HG02938 (cell line): ENCODE measurements at regions not wholly inside any gene's neighbourhood (a gene's known extent, or its start where the extent isn't known, plus 50 kb on each side); places are given as distances from the start of the nearest gene placed in this dataset.

Experiments used
- ATAC-seq: cut with Tn5 transposase; IDR thresholded peaks from one replicate; pipeline ENCODE4 v1.9.1; 2021; ENCODE audit warnings: mild to moderate bottlenecking, moderate library complexity; ENCODE audit not compliant: unreplicated experiment

DNA sequence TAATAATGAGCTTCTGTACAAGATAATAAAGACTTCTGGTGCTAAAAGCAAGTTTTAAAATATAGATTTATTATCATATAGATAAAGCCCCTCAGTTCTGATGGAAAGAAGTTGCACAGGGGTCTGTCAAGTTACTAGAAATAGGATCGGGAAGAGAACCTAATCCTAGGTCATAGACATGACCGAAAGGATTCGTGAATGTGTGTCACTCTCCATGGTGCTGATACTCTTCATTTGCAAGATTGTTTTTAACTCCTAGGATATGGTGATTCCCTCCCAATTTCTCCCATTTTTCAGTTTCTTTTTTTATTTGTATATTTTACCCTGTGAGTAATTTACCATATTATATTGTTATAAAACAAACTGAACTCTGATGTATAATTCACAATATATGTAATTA lies 58.9 kb upstream of the CTNNA2 start:
- ATAC-seq, result no peak

DNA sequence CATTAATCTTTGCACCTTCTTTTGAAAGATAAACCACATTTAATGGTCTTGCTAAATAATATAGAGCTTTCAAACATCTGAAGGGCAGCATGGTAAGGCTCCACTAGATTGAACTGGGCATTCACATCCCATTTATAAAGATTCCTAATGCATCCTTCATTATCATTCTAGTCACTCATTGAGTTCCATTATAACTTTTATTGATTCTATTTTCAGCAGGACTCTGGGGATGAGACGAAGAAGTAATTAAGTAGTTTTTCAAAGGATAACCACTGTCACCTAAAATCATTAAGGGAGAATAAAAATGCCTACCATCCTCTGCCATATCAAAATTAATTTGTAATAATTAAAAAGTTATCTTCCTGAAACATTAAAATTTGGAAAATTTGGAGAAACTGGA lies 60.2 kb upstream of the CTNNA2 start:
- ATAC-seq, result no peak

GRCh38 chr2:79447463-79447862 lies 65.4 kb upstream of the CTNNA2 start:
- no peak for ATAC-seq

DNA sequence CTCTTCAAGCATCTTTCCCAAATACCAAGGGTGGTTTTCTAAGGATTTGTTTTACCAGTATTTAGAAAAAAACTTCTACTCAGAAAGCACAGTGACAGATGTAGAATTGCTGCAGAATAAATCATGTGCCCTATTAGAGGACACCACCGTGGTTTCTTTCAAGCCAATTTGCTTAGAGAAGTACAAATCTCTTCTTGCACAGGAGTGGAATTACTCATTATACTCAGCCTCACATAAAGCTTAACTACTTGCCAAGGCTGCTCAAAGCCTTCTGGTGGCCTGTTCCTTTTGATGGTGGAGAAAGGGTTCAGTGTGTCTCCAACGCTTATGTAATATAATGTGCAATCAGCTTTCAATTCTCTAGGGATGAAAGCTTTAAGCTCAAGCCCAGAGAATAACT lies 66.5 kb upstream of the CTNNA2 start:
- no peak for ATAC-seq

- no peak for ATAC-seq
Measured at GRCh38 chr2:79437433-79438267, 75.2 kb upstream of the CTNNA2 start.

- ATAC-seq, result no peak
Measured at GRCh38 chr2:79434362-79434761, 78.5 kb upstream of the CTNNA2 start.

GRCh38 chr2:79432731-79433146 lies 80.1 kb upstream of the CTNNA2 start:
- ATAC-seq, result no peak

GRCh38 chr2:79428745-79429144 lies 84.1 kb upstream of the CTNNA2 start:
- no peak for ATAC-seq

- no peak for ATAC-seq
Measured at GRCh38 chr2:79414690-79415089, 98.2 kb upstream of the CTNNA2 start.

- no peak for ATAC-seq
Measured at GRCh38 chr2:79394485-79394859, 118.4 kb upstream of the CTNNA2 start.

DNA sequence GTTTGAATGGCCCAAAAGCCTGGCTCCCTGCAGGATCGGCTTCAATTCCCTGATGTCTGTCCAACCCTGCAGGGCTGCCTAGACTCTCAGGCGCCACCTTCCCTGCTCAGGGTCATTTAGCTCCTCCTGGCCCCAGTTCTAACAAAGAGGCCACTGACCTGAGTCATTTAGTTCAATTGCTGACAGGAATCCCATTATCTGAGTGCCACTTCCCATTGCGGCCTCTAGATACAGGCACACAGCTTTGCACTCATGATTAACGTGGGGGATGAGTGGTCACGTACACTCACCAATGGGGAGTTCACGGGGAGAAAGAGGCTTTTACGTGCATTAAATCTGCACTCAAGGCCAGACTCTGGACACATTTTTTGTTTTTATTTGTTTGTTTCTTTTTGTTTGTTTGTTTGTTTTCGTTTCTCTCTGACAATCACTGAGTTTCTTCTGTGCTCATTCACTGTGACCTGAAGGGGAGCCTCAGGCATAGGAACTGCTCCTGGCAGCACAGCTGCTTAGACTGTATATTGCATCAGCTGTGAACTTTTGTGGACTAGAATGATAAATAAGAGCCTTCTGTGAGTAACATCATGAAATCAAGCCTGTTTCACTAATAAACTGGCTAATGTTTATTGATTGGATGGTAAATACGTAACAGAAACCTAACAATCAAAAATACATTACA lies 118.9 kb upstream of the CTNNA2 start:
- ATAC-seq, result no peak

DNA sequence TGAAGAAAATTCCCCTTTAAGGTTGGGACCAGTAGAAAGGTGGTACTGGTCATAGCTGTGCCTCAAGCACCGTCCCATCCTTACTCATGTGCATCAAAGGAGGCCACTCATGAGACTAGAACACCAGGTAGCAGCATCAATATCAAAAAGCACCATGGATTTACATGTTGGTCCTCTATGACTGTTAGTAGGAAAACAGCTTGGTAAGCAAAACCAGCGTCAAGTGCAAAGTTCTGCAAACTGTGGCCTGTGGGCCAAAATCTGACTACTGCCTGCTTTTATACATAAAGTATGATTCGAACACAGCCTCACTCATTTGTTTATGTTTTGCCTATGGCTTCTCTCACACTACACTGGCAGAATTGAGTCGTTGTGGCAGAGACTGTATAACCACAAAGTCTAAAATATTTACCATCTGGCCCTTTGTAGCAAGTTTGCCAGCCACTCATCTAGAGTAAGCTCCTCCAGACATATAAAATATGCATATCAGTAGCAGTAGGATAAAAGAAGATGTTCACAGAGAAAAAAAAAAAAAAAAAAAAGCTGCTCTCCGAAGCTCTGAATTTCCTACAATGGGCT lies 119.7 kb upstream of the CTNNA2 start:
- no peak for ATAC-seq

DNA sequence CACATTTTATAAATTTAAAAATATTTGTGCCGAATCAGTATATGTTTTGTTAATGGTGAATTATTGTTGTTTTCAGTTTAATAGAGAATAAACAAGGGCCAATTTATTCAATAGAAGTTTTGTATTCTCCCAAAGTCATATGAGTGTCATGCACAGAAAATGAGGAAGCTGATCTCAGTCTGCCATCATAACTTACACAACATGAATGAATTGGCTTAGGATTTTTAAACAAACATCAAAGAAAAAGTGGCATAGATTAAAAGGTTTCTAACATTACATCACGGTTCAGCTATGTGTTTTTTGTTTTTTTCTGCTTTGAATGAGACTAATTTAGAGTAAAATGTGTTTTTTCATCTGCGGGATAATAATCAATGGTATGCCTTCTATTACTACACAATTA lies 123.4 kb upstream of the CTNNA2 start:
- ATAC-seq, result no peak

DNA sequence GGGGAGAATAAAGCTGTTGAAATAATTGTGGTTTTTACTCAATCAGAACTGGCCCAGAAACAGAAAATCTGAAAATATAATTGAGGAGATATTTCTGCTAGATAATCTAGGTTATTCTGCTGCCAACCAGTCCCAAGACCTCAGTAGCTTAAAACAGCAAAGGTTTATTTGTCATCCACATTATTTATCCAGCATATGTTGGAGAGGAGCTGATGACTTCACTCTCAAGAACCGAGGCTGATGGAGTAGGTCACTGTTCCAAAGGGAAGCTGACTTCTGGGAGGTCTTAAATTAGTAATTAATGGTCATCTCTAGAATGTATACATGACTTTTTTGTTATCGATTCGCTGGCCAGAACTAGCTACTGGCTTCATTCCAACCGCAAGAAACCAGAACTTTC lies 124.8 kb upstream of the CTNNA2 start:
- no peak for ATAC-seq

DNA sequence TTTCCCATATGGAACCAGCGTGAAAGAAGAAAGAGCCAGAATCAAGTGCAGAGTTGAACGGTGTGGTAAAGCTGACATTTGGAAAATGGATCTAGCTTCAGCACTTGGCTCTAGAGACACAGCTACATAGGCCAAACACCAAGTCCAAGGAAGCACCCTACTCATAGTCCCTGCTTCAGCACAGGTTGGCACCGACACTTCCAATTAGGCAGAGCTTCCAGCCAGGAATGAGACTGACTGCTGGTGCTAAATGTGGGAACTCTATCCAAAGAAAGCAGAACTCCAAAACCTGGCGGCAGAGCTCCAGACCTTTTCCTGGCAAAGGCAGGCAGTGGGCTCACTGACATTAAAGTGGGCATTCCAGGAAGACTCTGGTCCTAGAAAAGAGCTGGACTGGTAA lies 125.4 kb upstream of the CTNNA2 start:
- ATAC-seq, result no peak

DNA sequence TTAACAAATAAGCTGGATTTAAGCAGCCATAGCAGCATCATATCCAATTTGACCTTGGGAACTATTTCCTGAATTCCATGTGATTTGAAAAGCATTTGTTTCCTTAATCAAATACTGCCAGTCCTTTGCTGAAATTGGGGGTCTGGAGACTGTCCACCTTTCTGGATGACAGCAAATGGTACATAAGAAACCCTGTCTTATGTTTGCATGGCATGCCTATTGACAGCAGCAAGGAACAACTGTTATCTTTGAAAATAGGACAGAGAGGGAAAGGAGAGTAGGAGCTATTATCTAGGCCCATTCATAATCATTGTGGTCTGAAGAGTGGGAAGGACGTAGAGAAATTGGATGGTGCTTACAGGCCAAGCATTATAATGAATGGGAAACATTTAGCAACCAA lies 129.2 kb upstream of the CTNNA2 start:
- ATAC-seq, result no peak

DNA sequence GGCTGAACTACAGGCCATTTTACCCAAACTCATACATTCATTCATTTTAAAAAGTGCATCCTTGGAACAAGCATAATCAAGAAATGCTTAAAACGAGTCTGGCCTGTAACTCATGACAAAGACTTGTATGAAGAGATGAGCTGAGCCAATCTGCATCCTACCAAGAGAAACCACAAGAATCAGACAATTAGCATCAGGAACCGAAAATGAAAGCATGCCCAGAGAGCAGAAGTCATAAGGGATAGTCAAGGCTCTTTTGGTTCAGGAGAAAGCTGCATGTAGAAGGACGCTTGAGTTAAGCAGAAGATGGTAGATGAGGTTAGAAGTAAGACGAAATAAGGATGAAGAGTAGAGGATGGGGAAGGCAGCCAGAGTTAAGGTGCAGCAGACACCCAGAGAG lies 137.0 kb upstream of the CTNNA2 start:
- no peak for ATAC-seq

DNA sequence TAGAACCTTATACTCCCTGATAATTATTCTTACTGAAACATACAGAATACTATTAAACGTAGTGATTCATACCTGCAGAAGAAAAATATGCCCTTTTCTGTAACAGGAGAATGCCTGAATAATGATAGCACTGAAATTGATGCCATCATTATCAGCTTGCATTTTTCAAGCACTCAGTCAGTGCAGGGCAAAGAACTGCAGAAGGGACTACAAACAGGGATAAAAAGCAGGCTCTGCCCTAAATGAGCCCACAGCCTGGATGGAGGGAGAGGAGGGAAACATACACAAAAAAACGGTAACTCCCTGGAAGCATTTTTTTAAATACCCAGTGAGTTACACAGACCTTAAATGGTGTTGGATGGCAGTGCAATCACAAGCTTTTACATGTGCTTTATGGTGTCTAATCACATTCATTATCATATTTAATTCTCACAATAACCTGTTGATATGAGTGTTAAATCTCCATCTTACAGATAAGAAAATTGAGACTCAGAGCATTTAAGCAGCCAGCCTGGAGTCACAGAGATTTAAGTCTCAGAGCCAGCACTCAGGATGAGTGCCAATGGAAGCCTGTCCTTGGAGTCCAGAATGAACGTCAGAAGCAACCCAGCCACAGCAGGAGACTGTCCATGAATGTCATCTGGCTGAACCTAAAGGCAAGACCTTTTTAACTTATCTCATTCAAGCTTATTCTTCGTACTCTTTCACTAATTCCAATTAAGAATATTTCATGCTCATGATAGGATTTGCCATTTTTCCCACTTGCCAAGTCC lies 139.3 kb upstream of the CTNNA2 start:
- ATAC-seq, result no peak

DNA sequence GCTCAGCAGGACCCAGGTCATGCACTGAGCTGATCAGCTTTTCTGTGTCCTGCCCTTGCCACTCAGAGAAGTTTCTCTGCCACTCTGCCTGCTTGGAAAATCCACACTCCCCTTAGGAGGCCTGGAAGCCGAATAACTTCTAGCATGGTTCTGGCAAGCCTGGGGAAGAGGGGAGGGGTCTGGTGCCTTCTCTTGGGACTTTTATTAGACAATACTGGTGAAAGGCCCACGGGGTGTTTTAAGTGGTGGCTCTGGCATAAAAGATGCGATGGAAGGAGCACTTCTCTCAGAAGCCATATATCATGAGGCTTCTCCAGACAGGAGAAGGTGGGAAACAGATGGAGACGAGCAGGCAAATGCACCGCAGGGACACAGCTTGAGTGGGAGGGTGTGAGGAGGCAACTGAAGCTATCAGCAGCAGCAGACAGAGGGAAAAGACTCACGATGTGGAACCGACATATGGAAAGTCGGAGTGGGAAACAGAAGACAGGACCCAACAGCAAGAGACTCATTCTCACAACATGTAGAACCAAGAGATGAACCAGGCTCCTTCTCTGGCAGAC lies 141.8 kb upstream of the CTNNA2 start:
- ATAC-seq, result no peak

- ATAC-seq, result no peak
Measured at GRCh38 chr2:79369127-79369526, 143.7 kb upstream of the CTNNA2 start.

DNA sequence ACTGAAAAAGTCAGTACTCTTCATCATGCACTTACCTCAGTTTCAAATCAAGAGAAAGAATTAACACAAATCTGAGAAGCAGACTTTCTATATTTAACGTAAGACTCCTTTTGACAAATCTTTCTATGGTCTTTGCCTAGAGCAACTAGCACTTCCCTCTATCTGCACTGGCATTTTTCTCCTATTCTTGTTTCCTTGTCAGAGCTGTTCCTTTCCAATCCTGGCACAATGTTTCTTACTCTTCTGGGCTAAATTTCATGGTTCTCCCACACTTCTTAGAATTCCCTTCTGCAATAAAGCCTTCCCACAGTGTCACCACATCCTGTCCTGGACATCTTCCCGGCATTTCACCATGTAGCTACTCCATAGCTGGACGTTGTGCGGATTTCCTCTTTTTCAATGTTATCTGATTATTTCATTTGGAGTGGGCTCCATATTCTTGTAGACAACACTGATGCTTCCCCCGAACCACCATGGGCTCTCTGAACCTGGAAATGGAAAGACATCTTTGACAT lies 144.7 kb upstream of the CTNNA2 start:
- no peak for ATAC-seq
